Non-pigmented ciliary epithelial cell (primary cell): ENCODE measurements at regions not wholly inside any gene's neighbourhood (a gene's known extent, or its start where the extent isn't known, plus 50 kb on each side); places are given as distances from the start of the nearest gene placed in this dataset.

ENCODE experiments used
- DNase-seq: peaks from one replicate; pipeline ENCODE4 v3.0.0-alpha.2; 2010; ENCODE audit warnings: low read depth

DNA sequence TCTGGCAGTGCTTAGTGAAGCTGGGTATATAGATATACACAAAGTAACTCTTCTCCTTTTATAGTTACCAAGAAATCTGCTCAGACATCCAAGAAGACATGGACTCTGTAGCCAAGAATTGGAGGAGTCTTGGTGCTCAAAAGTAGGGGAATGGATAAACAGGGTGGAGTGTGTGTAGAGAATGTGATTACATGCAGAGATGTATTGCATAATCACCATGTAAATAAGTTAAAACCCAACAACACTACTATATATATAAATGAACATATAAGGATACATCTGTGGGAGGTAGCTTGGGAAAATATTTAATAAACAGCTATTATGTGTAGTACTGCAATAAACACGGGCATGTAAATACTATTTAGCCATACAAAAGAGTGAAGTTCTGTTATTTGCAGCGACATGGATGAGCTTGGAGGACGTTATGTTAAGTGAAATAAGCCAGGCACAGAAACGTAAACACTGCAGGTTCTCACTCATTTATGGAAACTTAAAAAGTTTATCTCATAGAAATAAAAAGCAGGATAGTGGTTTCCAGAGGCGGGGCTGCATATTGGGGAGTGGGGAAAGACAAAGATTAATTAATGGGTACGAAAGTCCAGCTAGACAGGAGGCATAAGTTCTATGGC is 207.5 kb downstream of the TENT4A start:
- no peak for DNase-seq

DNA sequence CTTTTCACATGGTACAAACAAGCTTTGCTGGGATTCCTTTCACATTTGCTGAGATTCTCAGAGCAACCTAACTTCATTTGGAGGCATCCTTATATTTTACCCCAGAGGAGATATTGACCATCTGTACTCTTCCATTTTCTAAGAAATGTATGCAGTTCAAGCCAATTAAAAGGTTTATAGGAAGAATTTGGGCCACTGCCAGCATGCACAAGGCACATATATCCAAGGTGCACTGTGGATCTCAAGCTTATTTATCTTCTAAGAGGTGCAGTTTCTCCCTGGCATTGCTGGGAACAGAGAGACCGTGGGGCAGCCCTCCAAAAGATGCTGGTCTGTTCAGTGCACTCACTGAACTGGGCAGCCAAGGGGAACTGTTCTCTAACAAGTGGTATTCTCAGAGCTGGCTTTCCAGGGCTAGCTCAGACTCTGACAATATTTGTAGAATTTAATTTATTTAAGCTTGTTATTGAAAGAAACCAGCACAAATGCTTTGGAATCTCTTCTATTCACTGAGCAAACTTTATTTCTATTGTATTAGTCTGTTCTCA is 213.3 kb downstream of the TENT4A start:
- no peak for DNase-seq

DNA sequence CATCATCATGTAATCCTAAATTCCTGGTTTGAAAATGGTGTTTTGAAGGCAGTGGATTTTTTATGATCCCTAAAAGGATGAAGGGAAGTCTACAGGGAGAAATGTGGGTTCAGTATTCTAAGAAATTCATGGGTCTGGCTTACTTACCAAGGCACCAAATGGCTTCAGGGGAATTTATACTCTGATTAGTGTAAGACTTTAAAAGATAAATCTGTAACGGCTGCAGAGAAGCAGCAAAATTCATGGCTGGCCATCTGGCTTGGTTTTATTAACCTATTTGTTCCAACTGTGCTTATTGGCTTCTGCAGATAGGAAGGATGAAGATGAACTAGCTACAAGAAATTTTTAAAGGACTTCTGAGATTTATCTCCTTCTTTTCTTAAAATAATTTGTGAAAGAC is 222.8 kb downstream of the TENT4A start:
- DNase-seq: no peak

DNA sequence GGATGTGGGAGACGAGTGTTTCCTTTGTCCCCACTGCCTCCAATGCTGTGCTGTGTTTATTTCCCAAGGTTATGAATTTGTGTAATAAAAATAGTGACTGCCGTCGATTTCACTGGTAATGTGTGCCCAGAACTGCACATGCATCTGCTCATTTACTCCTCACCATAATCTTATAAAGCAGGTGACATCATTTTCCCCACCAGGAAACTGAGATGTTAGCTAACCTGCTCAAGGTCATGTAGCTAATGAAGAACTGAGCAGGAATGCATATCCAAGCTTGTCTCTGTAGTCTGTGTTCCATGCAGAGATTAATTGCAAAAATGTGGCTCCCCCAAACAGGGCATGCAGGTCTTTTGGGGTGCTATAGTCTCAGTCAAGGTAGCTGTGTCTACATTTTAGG is 224.4 kb downstream of the TENT4A start:
- DNase-seq: no peak

DNA sequence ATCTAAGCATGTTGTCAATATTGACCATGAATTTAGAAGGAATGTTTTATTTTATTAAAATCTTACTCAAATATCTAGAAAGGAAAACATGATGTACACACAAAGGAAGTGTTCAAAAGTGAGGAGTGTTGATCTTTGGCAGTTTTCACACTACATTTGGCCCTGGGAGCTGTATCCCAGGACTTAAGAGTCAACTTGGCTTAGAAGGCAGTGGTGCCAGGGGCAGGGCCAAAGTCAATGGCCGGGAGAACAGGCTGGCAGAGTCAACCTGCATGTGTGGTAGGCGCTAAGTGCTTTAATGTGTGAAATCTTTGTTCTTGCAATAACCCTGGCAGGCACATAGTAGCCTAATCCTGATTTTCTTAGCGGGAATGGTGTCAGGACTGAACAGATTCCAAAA is 228.4 kb downstream of the TENT4A start:
- DNase-seq: no peak

DNA sequence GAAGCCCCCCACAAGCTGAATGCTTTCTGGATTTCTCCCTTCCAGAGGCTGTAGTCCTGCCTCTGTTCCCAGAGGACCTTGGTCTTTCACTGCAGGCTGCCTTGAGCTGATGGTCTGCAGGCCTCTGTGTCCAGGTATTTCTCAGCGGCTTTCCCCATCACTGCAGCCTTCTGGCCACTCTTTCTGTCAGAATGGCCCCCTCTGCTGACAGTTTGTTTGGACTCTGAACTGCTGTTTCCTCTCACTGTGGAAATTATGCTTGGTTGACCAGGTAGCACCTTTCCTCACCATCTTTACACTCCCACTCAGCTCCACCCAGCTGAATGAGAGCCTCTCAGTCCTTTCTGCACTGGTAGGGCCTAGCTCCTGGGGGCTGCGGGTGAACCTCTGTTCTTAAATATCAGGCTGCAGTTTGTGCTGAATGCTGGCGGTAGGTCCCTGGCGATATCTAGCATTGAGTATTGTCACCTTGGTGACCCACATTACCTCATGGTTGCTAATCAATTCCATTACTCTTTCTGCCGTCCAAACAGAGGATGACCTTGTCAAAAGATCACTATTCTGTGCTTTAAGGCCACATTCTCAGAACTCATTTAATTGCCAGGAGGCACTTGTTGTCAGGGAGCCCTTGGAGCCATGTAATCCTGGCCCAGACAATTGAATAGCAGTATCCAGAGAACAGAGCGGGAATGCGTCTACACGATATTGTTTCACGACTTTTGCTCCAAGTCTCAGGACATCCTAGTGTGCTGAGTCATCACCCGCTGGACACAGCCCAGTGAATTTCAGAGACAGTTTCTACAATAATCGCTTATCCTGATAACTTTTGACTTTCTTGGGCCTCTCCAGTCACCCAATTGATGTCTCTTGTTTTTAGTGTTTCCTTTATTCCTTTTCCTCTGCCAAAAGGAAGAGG is 230.2 kb downstream of the TENT4A start:
- no peak for DNase-seq

DNA sequence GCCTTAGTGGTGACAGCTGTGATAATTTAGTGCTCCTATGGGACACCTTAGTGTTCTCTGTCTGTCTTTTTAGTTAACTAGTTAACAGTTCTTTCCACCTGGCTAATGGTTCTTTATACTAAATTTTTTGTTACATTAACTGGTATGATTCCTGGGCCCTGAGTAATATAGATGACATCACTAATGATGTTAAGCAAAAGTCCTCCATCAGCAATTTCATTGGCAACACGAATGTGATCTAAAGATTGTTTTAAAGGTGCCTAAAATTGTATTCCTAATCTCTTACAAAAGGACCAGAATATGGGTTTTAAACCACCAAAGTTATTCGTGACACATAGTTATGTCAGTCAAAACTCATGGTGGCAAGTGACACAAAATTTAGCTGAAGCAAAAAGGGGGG is 235.3 kb downstream of the TENT4A start:
- no peak for DNase-seq

DNA sequence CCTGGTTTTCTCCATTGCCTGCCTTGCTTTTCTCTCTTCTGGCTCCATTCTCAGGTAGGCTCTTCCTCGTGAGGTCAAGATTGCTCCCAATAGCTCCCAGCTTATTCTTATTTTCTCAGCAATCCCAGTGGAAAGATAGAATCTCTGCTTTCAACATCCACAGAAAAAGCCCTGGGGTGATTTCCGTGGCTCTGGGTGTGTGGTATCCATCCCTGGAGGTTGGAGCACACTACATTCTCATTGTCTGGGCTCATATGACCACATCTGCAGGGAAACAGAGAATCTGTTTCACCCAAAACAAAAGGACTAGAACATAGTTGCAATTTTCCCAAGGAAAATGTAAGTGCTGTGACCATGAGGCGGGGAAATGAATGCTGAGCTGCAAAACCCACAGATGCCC is 236.0 kb downstream of the TENT4A start:
- DNase-seq: no peak

DNA sequence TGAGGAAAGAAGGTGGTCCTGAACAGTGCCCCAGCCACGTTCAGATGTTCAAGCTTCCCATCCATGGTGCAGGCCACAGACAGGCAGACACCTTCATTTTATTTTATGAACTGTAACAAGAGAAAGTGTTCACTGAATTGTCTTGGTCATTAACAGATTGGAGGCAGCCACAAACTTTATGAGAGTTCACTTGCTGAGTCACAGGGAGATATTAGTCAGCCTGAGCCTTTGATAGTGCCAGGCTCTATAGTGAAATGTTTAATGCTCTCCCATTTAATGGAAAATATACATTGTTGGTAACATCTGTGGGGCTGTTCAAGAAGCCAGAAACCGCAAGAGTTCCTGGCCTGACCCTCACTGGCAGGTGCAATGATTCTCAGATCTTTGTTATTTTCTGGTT is 237.0 kb downstream of the TENT4A start:
- no peak for DNase-seq

DNA sequence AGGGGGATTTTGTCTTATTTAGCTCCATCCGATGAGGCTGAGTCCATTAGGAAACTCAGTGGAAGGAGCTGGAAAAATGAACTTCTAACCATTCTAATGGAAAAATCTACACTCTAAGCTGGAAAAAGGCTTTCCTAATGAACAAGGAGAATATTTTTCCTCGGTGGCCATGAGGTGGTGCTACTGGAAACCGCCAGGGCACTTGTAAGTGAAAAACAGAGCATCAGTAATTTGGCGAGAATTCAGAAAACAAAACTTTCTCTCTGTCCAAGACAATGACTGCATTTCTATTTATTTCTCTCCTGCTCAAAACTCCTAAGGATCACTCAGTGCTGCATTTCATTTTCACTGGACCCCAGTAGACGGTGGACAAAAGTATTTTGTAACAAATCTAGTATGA is 237.6 kb downstream of the TENT4A start:
- no peak for DNase-seq

DNA sequence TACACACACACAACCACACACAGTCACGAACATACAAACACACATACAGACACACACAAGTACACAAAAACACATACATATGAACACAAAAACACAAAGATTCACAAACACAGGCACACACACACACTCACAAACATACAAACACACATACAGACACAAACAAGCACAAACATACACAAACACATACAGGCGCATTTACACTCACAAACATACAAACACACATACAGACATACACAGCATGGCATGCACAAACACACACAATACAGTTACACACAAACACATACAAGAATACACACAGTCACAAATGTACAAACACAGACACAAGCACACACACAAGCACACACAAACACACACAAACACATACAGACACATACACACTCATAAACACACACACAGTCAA is 247.9 kb downstream of the TENT4A start:
- DNase-seq: no peak

DNA sequence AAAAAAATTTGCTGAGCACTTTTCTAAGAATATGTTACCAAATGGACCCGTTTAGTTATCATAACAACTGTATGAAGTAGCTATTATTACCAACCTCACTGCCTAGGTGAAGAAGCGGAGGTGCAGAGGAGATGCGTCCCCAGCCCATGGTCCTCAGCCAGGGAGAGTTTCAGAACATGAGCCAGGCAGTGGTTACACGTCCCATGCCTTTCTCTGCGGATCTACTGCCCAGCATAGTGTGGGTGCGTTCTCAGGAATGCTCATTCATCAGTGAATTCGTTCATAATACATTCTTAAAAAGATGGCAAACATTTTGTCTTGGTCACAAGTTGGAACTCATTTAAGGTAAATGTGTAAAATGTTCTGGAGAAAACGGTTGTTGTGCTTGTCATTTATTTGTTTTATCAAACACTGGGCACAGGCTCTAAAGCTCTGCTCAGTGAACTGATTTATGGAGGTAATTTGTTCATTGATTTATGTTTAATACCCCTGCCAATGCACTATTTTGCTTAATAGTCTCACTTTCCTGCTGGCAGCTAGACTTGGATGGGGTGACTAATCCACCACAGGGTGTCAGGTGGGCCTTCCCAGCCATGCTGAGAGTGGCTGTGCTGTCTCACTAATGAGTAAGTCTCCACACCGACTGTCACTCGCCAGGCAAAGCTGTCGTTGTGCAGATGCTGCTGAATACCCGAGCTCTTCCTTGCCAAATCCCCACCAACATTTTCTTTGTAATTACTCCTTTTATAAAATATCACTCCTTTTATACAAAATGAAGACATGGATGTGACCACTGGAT is 248.8 kb downstream of the TENT4A start:
- DNase-seq: no peak

DNA sequence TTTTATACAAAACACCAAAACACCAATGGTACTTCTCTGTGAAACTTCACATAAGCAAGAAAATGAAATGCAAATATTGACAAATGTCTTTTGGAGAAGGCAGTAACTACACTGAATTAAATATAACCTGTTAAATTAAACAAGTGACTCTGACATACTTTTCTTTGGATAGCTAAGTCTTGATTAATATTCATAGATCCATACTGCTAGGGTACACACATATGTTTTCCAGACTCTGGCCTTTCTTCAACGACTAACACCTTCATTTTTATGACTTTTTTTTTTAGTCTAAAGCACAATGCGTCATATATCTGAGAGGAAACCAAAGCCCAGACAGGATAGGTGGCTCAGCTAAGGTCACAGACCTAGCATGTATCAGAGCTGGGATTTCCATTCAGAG is 263.7 kb downstream of the TENT4A start:
- no peak for DNase-seq

DNA sequence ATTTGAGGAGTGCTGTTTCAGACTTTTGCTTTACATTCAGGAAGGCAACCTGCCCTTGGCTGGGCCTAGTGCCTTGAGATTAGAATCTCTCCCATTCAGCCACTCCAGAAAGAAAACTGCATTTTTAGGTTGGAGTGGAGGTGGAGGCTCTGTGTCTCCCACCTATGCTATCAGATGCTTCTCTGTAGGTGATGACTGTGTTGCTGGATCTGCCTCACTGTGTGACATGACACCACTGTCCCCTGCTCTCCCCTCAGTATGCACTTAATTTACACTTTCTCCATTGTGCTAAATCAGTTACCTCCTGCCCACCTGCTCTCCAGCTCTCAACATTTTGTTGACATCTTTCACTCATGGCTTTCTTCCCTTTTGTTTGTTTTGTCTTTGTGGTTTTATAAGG is 265.8 kb downstream of the TENT4A start:
- DNase-seq: no peak

DNA sequence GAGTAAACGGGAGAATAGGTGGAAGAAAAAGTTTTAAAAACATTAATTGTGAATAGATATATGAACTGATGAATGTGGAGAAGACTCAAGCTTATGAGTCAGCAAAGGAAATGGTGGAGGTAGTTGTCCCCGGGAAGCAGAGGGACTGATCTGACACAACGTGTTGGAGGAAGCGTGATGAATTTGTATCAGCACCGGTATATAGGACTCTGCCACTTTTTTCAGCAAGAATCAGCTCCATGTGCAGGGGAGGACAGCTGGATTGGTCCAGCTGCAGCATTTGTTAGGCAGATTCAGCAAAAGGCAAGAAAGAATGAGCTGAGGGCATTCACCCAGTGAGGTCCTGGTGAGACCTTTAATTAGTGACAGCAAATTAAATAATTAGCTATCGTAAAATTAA is 276.0 kb downstream of the TENT4A start:
- no peak for DNase-seq

DNA sequence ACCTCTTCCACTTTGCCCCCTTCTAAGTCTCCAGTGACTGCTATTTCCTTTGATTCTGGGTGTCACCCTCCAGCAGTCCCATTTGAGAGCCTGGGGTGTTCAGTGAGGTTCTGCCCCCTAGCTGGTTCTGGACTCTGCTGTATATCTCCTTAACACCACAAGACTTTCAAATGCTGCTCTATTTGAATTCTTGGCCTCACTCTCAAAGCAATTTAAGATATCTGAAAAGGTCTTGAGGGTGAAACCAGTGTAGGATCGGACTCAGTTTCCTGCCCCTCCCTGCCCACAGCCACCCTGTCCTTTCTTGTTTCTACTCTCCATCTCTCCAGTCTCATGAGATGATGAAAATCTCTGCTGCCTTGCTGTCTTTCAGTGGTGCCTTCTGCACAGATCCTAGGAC is 280.9 kb downstream of the TENT4A start:
- no peak for DNase-seq

DNA sequence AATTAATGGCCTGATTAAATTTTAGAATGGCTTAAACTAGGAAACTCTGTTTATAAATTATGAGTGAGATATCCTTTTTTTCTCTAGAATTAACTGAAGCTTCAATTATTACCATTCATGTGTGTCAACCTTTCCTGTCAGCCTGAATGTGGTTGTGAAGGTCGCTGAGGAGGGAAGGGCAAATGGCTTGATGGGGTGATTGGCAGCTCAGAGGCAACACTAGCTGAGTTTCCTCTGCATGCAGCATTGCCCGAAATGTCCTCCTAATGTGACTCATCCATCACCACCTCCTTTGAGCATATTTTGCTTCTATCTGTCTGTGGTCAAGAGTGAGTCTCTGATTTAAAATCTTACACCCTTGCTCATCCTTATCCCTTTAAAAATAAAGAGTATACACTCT is 281.9 kb downstream of the TENT4A start:
- DNase-seq: no peak

DNA sequence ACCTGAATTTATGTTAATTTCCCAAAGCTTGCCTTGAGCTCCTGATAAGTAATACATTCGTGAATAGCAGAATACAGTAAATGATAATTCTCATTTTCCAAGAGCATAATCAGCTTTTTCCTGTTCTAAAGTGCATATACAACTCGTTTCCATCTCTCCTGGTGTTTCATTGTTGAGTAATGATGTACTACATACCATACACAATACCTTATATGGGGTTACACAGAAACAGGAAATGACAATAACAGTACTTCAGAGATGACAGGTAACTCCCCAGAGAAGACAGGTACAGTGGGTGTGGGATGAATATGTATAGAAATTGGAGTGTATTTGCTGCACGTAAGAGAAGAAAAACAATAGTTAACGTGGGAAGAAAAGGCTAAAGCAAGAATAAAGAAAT is 287.1 kb downstream of the TENT4A start:
- no peak for DNase-seq

DNA sequence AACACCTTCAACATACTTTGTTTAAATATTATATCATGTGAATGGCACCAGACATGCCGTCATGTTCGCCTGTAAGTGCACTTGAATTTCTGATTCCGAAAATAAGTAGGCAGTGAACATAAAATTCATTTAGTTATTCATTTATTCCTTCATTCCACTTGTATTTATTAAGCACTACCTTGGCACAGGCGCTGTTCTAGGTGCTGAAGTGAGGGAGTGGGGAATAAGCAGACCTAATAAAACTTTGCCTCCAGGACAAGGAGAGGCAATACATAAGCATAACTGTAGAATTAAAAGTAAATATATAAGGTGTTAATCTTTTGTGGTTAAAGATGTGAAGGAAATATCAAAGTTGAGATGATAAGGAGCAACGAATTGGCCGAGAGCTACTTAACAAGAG is 297.4 kb downstream of the TENT4A start:
- DNase-seq: no peak

DNA sequence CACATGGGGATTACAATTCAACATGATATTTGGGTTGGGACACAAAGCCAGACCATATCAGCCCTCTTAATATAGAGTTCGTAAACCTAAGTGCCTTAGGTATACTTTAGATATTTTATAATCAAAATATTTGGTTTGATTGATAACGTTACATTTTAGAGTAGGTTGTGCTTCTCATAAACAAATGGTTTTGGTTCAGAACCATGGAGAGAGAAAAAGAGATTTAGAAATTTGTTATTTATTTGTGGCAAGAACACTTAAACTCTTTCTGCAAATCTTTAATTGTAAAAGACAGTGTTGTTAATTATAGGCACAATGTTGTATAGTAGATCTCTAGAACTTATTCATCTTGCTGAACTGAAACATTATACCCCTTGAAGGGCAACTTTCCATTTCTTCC is 298.8 kb downstream of the TENT4A start:
- no peak for DNase-seq

DNA sequence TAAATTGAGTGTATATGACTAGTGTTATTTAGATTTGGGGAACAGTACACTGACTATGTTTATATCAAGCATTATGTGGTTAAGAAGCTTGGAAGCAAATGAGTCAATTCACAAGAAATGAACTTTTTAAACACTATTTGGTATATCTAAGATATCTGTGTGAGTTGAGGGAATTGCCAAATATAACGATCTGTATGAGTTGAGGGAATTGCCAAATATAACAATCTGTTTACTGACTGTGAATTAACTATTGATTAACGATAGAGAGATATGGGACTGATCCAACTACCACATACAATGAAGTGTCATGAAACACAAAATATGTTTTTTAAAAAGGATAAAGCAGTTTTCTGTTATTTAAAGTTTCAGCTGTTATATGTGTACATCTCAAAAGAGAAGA is 301.4 kb downstream of the TENT4A start:
- DNase-seq: no peak

DNA sequence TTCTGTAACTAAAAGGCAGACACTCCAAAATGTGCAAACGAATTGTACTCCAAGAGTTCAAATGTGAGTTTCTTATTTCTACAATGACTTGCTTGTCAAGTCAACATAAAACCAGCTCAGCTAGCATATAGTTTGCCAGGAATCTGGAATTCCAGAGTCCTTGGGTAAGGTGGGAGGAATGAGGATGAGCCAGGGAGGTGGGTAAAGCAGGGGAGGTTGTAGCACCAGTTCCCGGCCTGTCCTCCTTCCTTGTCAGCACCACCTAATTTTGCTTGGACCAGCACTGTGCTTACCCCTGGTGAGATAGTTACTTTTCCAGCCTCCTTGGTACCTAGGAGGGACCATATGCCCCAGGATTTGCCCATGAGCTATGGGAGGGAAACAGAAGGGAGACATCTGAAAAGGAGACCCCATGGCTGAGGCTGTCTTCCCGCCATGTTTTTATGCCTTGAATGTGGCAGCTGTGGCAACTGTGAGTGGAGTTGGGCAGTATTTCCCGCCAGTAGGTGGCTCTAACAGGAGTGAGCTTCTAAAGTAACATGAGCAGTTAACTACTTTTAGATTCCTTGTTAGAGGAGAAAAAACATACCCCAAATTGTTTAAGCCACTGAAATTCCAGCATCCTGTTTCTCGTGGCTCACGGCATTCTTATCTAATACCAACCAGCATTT is 302.5 kb downstream of the TENT4A start:
- DNase-seq: no peak
